DMS 273 treated with DMSO at 0.1 percent for 48 hours (cell line): ENCODE measurements at regions not wholly inside any gene's neighbourhood (a gene's known extent, or its start where the extent isn't known, plus 50 kb on each side); places are given as distances from the start of the nearest gene placed in this dataset.
"Not testable (repeated sequence)": the region's sequence is repeated elsewhere in the genome, so short reads cannot be mapped to it uniquely, and the experiment has no call there.

Source experiments
- DNase-seq: peaks from one replicate; lab custom pipeline; 2025; lab: John Stamatoyannopoulos, UW

GRCh38 chr4:165548702-165549101 lies 169.9 kb downstream of the CPE start:
- DNase-seq: no peak

GRCh38 chr4:165553221-165553810 lies 174.5 kb downstream of the CPE start:
- no peak for DNase-seq

GRCh38 chr4:165555302-165555701 lies 176.5 kb downstream of the CPE start:
- no peak for DNase-seq

GRCh38 chr4:165556383-165556782 lies 177.6 kb downstream of the CPE start:
- DNase-seq: no peak

GRCh38 chr4:165560941-165561340 lies 182.1 kb downstream of the CPE start:
- no peak for DNase-seq

- no peak for DNase-seq
Measured at GRCh38 chr4:165563851-165564250, 185.0 kb downstream of the CPE start.

GRCh38 chr4:165569031-165569430 lies 190.2 kb downstream of the CPE start:
- no peak for DNase-seq

GRCh38 chr4:165571476-165571875 lies 192.7 kb downstream of the CPE start:
- DNase-seq: not testable (repeated sequence)

- DNase-seq: no peak
Measured at GRCh38 chr4:165580351-165580905, 201.6 kb downstream of the CPE start.

- no peak for DNase-seq
Measured at GRCh38 chr4:165583341-165583740, 204.5 kb downstream of the CPE start.

- no peak for DNase-seq
Measured at GRCh38 chr4:165584916-165585315, 206.1 kb downstream of the CPE start.

- no peak for DNase-seq
Measured at GRCh38 chr4:165588534-165589315, 209.9 kb downstream of the CPE start.

GRCh38 chr4:165592386-165592785 lies 213.6 kb downstream of the CPE start:
- DNase-seq: no peak

GRCh38 chr4:165597581-165598480 lies 219.0 kb downstream of the CPE start:
- no peak for DNase-seq

GRCh38 chr4:165600959-165601683 lies 222.3 kb downstream of the CPE start:
- DNase-seq: no peak

GRCh38 chr4:165602621-165603020 lies 223.8 kb downstream of the CPE start:
- DNase-seq: no peak

- no peak for DNase-seq
Measured at GRCh38 chr4:165604181-165604580, 225.4 kb downstream of the CPE start.

GRCh38 chr4:165605811-165606210 lies 227.0 kb downstream of the CPE start:
- DNase-seq: no peak

- DNase-seq: no peak
Measured at GRCh38 chr4:165606465-165607205, 227.8 kb downstream of the CPE start.

GRCh38 chr4:165609653-165610052 lies 230.8 kb downstream of the CPE start:
- no peak for DNase-seq
